ENCODE measurements at regions not wholly inside any gene's neighbourhood (a gene's known extent, or its start where the extent isn't known, plus 50 kb on each side); places are given as distances from the start of the nearest gene placed in this dataset.

DNA sequence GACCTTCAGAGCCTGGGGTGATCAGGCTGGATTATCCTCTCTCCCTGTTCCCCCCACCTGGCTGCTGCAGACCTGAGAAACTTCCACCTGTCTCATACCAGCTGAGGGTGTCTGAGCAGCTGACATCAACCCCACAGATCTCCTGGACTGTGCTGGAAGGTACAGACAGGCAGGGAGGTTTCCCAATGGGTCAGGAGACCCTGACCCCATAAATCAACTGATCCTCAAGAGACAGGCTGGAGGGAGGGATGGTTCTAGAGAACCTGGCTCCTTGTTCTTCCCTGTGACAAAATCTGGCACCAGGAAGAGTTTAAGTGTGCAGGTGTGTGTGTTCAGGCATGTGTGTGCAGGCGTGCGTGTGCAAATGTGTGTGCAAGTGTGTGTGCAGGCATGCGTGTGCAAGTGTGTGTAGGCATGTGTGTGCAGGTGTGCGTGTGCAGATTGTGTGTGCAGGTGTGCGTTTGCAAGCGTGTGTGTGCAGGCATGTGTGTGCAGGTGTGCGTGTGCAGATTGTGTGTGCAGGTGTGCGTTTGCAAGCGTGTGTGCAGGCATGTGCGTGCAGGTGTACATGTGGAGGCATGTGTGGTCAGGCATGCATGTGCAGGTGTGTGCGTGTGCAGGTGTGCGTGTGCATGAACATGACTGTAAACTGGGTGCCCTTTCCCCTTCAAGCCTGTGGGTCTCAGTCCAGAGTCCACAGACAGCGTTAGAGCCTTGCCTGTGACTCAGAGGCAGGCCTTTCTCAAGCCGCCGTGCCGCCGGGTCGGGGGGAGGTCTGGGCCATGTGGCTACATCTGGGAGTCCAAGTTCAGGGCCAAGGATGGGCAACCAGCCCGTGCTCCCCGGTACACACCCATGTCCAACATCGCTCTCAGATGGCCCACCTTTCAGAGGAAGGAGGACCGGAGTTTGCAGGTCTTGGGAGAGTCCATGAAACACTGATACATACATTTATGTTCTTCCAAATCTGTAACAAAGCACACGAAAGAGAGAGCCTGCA lies 50.1 kb upstream of the ELN start:
- TF ChIP-seq, protein P1, sequence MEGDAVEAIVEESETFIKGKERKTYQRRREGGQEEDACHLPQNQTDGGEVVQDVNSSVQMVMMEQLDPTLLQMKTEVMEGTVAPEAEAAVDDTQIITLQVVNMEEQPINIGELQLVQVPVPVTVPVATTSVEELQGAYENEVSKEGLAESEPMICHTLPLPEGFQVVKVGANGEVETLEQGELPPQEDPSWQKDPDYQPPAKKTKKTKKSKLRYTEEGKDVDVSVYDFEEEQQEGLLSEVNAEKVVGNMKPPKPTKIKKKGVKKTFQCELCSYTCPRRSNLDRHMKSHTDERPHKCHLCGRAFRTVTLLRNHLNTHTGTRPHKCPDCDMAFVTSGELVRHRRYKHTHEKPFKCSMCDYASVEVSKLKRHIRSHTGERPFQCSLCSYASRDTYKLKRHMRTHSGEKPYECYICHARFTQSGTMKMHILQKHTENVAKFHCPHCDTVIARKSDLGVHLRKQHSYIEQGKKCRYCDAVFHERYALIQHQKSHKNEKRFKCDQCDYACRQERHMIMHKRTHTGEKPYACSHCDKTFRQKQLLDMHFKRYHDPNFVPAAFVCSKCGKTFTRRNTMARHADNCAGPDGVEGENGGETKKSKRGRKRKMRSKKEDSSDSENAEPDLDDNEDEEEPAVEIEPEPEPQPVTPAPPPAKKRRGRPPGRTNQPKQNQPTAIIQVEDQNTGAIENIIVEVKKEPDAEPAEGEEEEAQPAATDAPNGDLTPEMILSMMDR (IDR thresholded peaks at IDR 0.05) = no peak
- TF ChIP-seq POLR2A (IDR thresholded peaks at IDR 0.05) = no peak
- no peak for TF ChIP-seq EP300 (IDR thresholded peaks at IDR 0.05)
